Astrocyte (in vitro differentiated cells and primary cell): ENCODE measurements at regions not wholly inside any gene's neighbourhood (a gene's known extent, or its start where the extent isn't known, plus 50 kb on each side); places are given as distances from the start of the nearest gene placed in this dataset.

Experiments used
- DNase-seq: peaks from one replicate; pipeline ENCODE4 v3.0.0-alpha.2; 2010; ENCODE audit warnings: low read depth
- FAIRE-seq: peaks from 2 replicates; lab custom pipeline; 2011; peaks lifted over from hg19 to GRCh38; lab: Jason Lieb, UNC
- H2AFZ ChIP-seq: 2 replicates; pipeline ENCODE4 v1.6.0; 2012; ENCODE audit warnings: low read depth, low read length, inconsistent platforms
- H3K27ac ChIP-seq: 2 replicates; pipeline ENCODE4 v1.5.1; 2011; ENCODE audit warnings: low read depth, low read length, inconsistent platforms
- H3K27me3 ChIP-seq: 2 replicates; pipeline ENCODE4 v1.6.0; 2011; ENCODE audit warnings: low read length, inconsistent platforms; ENCODE audit not compliant: insufficient read depth
- H3K36me3 ChIP-seq: 2 replicates; pipeline ENCODE4 v1.5.1; 2011; ENCODE audit warnings: low read length, inconsistent platforms; ENCODE audit not compliant: insufficient read depth
- H3K4me1 ChIP-seq: 2 replicates; pipeline ENCODE4 v1.5.1; 2011; ENCODE audit warnings: low read length, inconsistent platforms; ENCODE audit not compliant: insufficient read depth
- H3K4me2 ChIP-seq: 2 replicates; pipeline ENCODE4 v1.6.0; 2012; ENCODE audit warnings: low read length, inconsistent platforms
- H3K4me3 ChIP-seq: 2 replicates; pipeline ENCODE4 v1.5.1; 2011; ENCODE audit warnings: low read depth, mild to moderate bottlenecking, low read length, inconsistent platforms; ENCODE audit not compliant: insufficient read depth
- H3K79me2 ChIP-seq: 2 replicates; pipeline ENCODE4 v1.6.0; 2012; ENCODE audit warnings: mild to moderate bottlenecking, low read length, inconsistent platforms; ENCODE audit not compliant: insufficient read depth
- H3K9ac ChIP-seq: 2 replicates; pipeline ENCODE4 v1.6.0; 2012; ENCODE audit warnings: mild to moderate bottlenecking, low read length, inconsistent platforms
- H3K9me3 ChIP-seq: 2 replicates; pipeline ENCODE4 v1.5.1; 2012; ENCODE audit warnings: low read depth, mild to moderate bottlenecking, low read length, inconsistent platforms; ENCODE audit not compliant: insufficient read depth
- H4K20me1 ChIP-seq: 2 replicates; pipeline ENCODE4 v1.6.0; 2012; ENCODE audit warnings: low read length, inconsistent platforms; ENCODE audit not compliant: insufficient read depth
- H3K27ac Mint-ChIP-seq: one replicate; pipeline ENCODE4 v1.8.0; 2021; ENCODE audit warnings: mild to moderate bottlenecking, mixed read lengths; ENCODE audit not compliant: unreplicated experiment
- H3K27me3 Mint-ChIP-seq: one replicate; pipeline ENCODE4 v1.8.0; 2021; ENCODE audit warnings: low read depth, mixed read lengths; ENCODE audit not compliant: unreplicated experiment
- H3K36me3 Mint-ChIP-seq: one replicate; pipeline ENCODE4 v1.8.0; 2021; ENCODE audit warnings: low read depth, mixed read lengths; ENCODE audit not compliant: unreplicated experiment
- H3K4me1 Mint-ChIP-seq: one replicate; pipeline ENCODE4 v1.8.0; 2021; ENCODE audit warnings: low read depth, mixed read lengths; ENCODE audit not compliant: unreplicated experiment
- H3K4me3 Mint-ChIP-seq: one replicate; pipeline ENCODE4 v1.8.0; 2021; ENCODE audit warnings: mild to moderate bottlenecking, moderate library complexity, mixed read lengths; ENCODE audit not compliant: unreplicated experiment
- H3K9me3 Mint-ChIP-seq: one replicate; pipeline ENCODE4 v1.8.0; 2021; ENCODE audit warnings: mild to moderate bottlenecking, mixed read lengths; ENCODE audit not compliant: unreplicated experiment
- EZH2 ChIP-seq: IDR thresholded peaks from 2 replicates; pipeline ENCODE4 v1.6.1; 2012; ENCODE audit warnings: mild to moderate bottlenecking, low read length, inconsistent platforms; ENCODE audit not compliant: insufficient read depth
- TF ChIP-seq, protein P1 (sequence below): IDR thresholded peaks from 2 replicates; pipeline ENCODE4 v1.5.1; 2011; ENCODE audit warnings: low read depth, mild to moderate bottlenecking, inconsistent platforms, low read length, moderate library complexity; ENCODE audit not compliant: insufficient read depth

DNA sequence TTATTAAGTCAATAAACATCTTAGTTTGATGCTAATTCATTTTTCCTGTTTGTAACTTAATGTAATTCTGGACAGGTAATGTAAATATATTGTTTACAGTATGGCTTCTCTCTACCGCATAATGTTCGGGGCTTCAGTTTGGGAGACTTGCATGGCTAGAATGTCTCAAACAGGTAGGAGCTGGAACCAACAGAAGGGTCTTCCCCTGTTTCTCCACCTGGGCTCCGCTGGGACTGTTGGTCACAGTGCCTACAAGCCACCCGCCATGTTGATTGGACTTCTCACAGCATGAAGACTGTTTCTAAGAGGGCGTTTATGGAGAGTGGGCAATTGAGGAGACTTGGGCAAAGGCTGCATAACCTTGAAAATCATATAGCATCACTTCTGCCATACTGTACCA, 148.6 kb downstream of the UFM1 start:
- FAIRE-seq (no peak), DNase-seq (no peak)
- Histone ChIP-seq H3K9ac (no peak overlapping the region), H3K4me2 (no peak overlapping the region), H2AFZ (no peak overlapping the region), H4K20me1 (no peaks in the 10 kb centered on the region), H3K36me3 (no peaks in the 10 kb centered on the region), H3K4me1 (no peaks in the 10 kb centered on the region), H3K79me2 (no peaks in the 10 kb centered on the region), H3K9me3 (no peaks in the 10 kb centered on the region), H3K27ac (no peak overlapping the region), H3K27me3 (no peaks in the 10 kb centered on the region), H3K4me3 (no peak overlapping the region)
- Mint-ChIP-seq H3K27me3 (peaks cover 1% of the 10 kb centered on the region), H3K4me1 (no peaks in the 10 kb centered on the region), H3K9me3 (peaks cover 16% of the 10 kb centered on the region), H3K27ac (no peak overlapping the region), H3K4me3 (no peak overlapping the region), H3K36me3 (no peaks in the 10 kb centered on the region)
- no peak for TF ChIP-seq EZH2
- TF ChIP-seq, protein P1, sequence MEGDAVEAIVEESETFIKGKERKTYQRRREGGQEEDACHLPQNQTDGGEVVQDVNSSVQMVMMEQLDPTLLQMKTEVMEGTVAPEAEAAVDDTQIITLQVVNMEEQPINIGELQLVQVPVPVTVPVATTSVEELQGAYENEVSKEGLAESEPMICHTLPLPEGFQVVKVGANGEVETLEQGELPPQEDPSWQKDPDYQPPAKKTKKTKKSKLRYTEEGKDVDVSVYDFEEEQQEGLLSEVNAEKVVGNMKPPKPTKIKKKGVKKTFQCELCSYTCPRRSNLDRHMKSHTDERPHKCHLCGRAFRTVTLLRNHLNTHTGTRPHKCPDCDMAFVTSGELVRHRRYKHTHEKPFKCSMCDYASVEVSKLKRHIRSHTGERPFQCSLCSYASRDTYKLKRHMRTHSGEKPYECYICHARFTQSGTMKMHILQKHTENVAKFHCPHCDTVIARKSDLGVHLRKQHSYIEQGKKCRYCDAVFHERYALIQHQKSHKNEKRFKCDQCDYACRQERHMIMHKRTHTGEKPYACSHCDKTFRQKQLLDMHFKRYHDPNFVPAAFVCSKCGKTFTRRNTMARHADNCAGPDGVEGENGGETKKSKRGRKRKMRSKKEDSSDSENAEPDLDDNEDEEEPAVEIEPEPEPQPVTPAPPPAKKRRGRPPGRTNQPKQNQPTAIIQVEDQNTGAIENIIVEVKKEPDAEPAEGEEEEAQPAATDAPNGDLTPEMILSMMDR: no peak

DNA sequence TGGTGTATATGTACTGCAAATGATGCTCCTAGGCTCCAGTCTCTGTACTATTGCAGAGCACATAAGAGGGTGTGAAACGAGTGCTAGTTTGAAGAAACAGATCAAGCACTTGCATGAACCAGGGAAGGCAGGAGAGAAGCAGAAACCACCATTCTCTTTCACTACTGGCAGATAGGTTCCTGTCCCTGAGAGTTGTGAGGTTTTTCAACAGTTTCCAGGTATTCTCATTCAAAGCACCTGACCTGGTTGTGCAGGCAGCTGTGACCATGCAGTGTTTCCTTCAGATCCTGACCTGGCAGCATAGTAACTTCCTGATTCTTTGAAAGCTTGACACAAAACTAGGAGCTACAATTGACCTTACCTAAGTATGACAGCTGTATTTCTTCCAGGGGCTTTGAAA, 164.9 kb downstream of the UFM1 start:
- no peaks in the 10 kb centered on the region for H3K9me3 ChIP-seq
- H3K27ac ChIP-seq: no peak overlapping the region
- Mint-ChIP-seq H3K27ac (no peak overlapping the region), H3K9me3 (peaks cover 2% of the 10 kb centered on the region), H3K4me3 (no peak overlapping the region), H3K4me1 (no peaks in the 10 kb centered on the region), H3K27me3 (no peaks in the 10 kb centered on the region), H3K36me3 (peaks cover 1% of the 10 kb centered on the region)
- no peak overlapping the region for H2AFZ ChIP-seq
- H3K4me2 ChIP-seq: no peak overlapping the region
- no peaks in the 10 kb centered on the region for H4K20me1 ChIP-seq
- TF ChIP-seq, protein P1: no peak
- TF ChIP-seq EZH2: no peak
- FAIRE-seq (no peak), DNase-seq (no peak)
- no peak overlapping the region for H3K9ac ChIP-seq
- H3K4me1 ChIP-seq: no peaks in the 10 kb centered on the region
- H3K4me3 ChIP-seq: no peak overlapping the region
- no peaks in the 10 kb centered on the region for H3K79me2 ChIP-seq
- H3K36me3 ChIP-seq: no peaks in the 10 kb centered on the region
- no peaks in the 10 kb centered on the region for H3K27me3 ChIP-seq

DNA sequence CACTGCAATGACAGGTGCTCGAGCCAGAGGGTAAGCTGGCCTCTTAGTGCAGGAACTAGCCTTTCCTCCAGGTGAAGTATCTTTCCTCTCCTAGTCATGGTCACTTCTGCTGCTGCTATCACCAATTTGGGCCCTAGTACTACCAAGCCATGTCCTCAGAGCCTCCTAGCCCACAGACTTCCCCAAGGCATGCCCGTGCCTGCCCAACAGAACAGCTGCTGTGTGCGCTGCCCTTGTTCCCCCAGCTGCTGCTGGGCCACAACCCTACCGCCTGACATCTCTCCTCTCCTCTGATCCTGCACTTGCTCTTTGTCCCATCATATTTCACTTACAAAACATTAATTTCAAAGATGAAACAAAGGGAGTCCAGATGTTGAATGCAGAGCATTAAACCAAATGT, 168.5 kb upstream of the FREM2 start:
- Histone ChIP-seq H3K9me3 (no peaks in the 10 kb centered on the region), H3K4me2 (no peak overlapping the region), H3K27me3 (no peaks in the 10 kb centered on the region), H3K4me1 (no peaks in the 10 kb centered on the region), H3K36me3 (no peaks in the 10 kb centered on the region), H3K4me3 (no peak overlapping the region), H2AFZ (no peak overlapping the region), H4K20me1 (no peaks in the 10 kb centered on the region), H3K27ac (no peak overlapping the region), H3K9ac (no peak overlapping the region), H3K79me2 (no peaks in the 10 kb centered on the region)
- peaks cover 2% of the 10 kb centered on the region for H3K36me3 Mint-ChIP-seq
- H3K27me3 Mint-ChIP-seq: no peaks in the 10 kb centered on the region
- no peak for FAIRE-seq
- H3K9me3 Mint-ChIP-seq: peaks cover 2% of the 10 kb centered on the region
- H3K27ac Mint-ChIP-seq: no peak overlapping the region
- H3K4me3 Mint-ChIP-seq: no peak overlapping the region
- no peak for DNase-seq
- TF ChIP-seq, protein P1: no peak
- TF ChIP-seq EZH2: no peak
- H3K4me1 Mint-ChIP-seq: no peaks in the 10 kb centered on the region
